Calu3 (cell line): ENCODE measurements at regions not wholly inside any gene's neighbourhood (a gene's known extent, or its start where the extent isn't known, plus 50 kb on each side); places are given as distances from the start of the nearest gene placed in this dataset.

Experiments
- BruUV-seq: library from RNA; stranded (reverse); fragments of 400-500 nt; replicated peaks from 2 replicates; lab custom pipeline; 2021; lab: Mats Ljungman, UMichigan
- CTCF ChIA-PET: fragments of 300-600 bp; sonication (Branson Sonifier 250); formaldehyde crosslinking; loops from one replicate; lab custom pipeline; 2022; ENCODE audit warnings: antibody characterized with exemption; lab: Charles Lee
- DNase-seq: peaks from one replicate; pipeline ENCODE4 v3.0.0; 2022
- H3K27ac Mint-ChIP-seq: one replicate; pipeline ENCODE4 v1.8.0; 2022; ENCODE audit warnings: mixed read lengths; ENCODE audit not compliant: unreplicated experiment
- H3K27me3 Mint-ChIP-seq: one replicate; pipeline ENCODE4 v1.8.0; 2022; ENCODE audit warnings: mixed read lengths; ENCODE audit not compliant: unreplicated experiment
- H3K36me3 Mint-ChIP-seq: one replicate; pipeline ENCODE4 v1.8.0; 2022; ENCODE audit warnings: mild to moderate bottlenecking, moderate library complexity, mixed read lengths; ENCODE audit not compliant: insufficient read depth, unreplicated experiment
- H3K4me1 Mint-ChIP-seq: one replicate; pipeline ENCODE4 v1.8.0; 2022; ENCODE audit warnings: mild to moderate bottlenecking, low read depth, mixed read lengths; ENCODE audit not compliant: unreplicated experiment
- H3K4me3 Mint-ChIP-seq: one replicate; pipeline ENCODE4 v1.8.0; 2022; ENCODE audit warnings: mild to moderate bottlenecking, low read depth, moderate library complexity, mixed read lengths; ENCODE audit not compliant: unreplicated experiment
- H3K9me3 Mint-ChIP-seq: one replicate; pipeline ENCODE4 v1.8.0; 2022; ENCODE audit warnings: low read depth, mixed read lengths; ENCODE audit not compliant: unreplicated experiment
- intact Hi-C: fragments of 100-400 bp; cut with micrococcal nuclease; formaldehyde crosslinking; loops from one replicate; pipeline ENCODE4 v1.10.0; 2022; ENCODE audit not compliant: unreplicated experiment
- TF ChIP-seq, protein P1 (sequence below): fragments of 200-600 bp; IDR thresholded peaks from one replicate; pipeline ENCODE4 v1.8.0; 2022; ENCODE audit warnings: antibody characterized with exemption; ENCODE audit not compliant: unreplicated experiment

DNA sequence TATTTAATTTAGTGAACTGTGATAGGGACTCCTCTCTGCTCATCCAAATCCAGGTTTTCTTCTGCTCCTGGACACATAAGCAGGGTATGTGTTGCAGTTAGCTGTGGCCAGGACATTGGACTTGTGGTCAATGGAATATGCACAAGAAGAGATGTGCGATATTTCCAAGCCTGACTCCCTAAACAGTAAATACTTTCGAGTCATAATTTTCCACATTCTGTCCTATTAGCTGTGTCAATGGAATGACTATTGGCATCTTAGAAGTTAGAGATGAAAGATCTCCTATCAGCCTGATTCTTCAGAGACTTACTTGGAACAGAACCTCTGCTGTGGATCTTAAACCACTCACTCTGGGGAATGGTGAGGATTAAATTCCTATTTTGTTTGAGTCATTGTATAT, 771.0 kb downstream of the EFNB2 start:
- Mint-ChIP-seq H3K27me3 (no peaks in the 10 kb centered on the region), H3K4me3 (no peak overlapping the region), H3K9me3 (no peaks in the 10 kb centered on the region), H3K36me3 (no peaks in the 10 kb centered on the region), H3K4me1 (no peaks in the 10 kb centered on the region), H3K27ac (no peak overlapping the region)
- DNase-seq: no peak
- CTCF ChIA-PET: interaction anchor here (0.8 kb wide), 1 partner anchor 9 kb away, joined by 3 read pairs; no protein-coding TSS in a partner anchor
- TF ChIP-seq, protein P1, sequence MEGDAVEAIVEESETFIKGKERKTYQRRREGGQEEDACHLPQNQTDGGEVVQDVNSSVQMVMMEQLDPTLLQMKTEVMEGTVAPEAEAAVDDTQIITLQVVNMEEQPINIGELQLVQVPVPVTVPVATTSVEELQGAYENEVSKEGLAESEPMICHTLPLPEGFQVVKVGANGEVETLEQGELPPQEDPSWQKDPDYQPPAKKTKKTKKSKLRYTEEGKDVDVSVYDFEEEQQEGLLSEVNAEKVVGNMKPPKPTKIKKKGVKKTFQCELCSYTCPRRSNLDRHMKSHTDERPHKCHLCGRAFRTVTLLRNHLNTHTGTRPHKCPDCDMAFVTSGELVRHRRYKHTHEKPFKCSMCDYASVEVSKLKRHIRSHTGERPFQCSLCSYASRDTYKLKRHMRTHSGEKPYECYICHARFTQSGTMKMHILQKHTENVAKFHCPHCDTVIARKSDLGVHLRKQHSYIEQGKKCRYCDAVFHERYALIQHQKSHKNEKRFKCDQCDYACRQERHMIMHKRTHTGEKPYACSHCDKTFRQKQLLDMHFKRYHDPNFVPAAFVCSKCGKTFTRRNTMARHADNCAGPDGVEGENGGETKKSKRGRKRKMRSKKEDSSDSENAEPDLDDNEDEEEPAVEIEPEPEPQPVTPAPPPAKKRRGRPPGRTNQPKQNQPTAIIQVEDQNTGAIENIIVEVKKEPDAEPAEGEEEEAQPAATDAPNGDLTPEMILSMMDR: no peak
- intact Hi-C loops: no loop called here
- no TSS peak for BruUV-seq

- intact Hi-C loops: no loop called here
- TF ChIP-seq, protein P1: no peak
- Mint-ChIP-seq H3K36me3 (no peaks in the 10 kb centered on the region), H3K27ac (no peak overlapping the region), H3K4me1 (no peaks in the 10 kb centered on the region), H3K4me3 (no peak overlapping the region), H3K9me3 (no peaks in the 10 kb centered on the region), H3K27me3 (no peaks in the 10 kb centered on the region)
- CTCF ChIA-PET: interaction anchor here (0.8 kb wide), 1 partner anchor 8 kb away, joined by 3 read pairs; no protein-coding TSS in a partner anchor
- no peak for DNase-seq
- BruUV-seq: no TSS peak
Observed at GRCh38 chr13:105763851-105764250, 771.6 kb downstream of the EFNB2 start.

DNA sequence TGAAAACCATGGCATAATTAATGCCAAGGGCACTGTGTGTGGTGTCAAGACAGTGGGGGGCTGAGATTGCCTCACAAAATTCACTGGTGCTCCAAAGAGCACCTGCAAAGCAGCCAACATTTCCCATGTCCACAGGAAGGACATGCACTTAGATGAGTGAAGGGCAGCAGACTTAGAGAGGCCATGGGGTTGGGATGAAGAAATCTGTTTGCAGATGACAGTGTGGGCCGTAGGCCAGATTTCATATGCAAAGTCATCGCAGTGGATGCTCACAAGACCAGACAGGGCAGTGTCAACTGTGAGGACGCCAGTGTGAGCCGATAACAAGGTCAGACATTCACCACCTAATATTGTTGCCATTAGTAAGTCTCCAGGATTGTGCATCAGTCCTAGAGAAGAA, 773.4 kb downstream of the EFNB2 start:
- H3K27ac Mint-ChIP-seq: no peak overlapping the region
- no peaks in the 10 kb centered on the region for H3K4me1 Mint-ChIP-seq
- no TSS peak for BruUV-seq
- DNase-seq: no peak
- H3K36me3 Mint-ChIP-seq: no peaks in the 10 kb centered on the region
- no peaks in the 10 kb centered on the region for H3K27me3 Mint-ChIP-seq
- CTCF ChIA-PET: no interaction called here
- H3K4me3 Mint-ChIP-seq: no peak overlapping the region
- intact Hi-C loops: no loop called here
- H3K9me3 Mint-ChIP-seq: no peaks in the 10 kb centered on the region
- TF ChIP-seq, protein P1: no peak

GRCh38 chr13:105758918-105759860, 776.3 kb downstream of the EFNB2 start:
- intact Hi-C loops: no loop called here
- DNase-seq: no peak
- Mint-ChIP-seq H3K36me3 (no peaks in the 10 kb centered on the region), H3K9me3 (no peaks in the 10 kb centered on the region), H3K27me3 (no peaks in the 10 kb centered on the region), H3K4me1 (no peaks in the 10 kb centered on the region), H3K27ac (no peak overlapping the region), H3K4me3 (no peak overlapping the region)
- CTCF ChIA-PET: no interaction called here
- TF ChIP-seq, protein P1: no peak
- no TSS peak for BruUV-seq
